ENCODE measurements at regions not wholly inside any gene's neighbourhood (a gene's known extent, or its start where the extent isn't known, plus 50 kb on each side); places are given as distances from the start of the nearest gene placed in this dataset.

DNA sequence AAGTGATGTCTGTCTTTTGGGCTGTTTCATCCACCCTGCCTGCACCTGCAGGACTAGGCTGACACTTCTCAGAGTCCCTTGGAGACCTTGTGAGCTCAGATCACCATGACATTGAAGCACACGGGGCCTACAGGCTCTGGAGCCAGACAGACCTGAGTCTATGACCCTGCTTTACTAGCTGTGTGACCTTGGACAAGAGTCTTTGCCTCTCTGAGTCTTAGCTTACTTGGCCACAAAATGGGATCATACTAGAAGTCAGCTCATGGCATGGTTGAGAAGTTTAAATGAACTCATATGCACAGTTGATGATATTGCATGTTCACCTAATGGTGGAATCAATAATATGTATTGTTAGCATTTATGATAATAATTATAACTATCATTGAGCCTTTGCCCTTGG, 102.9 kb upstream of the SMAD3 start:
- TF ChIP-seq EP300 (IDR thresholded peaks at IDR 0.05), result no peak
- TF ChIP-seq POLR2AphosphoS5 (IDR thresholded peaks at IDR 0.05), result no peak

Data from upper lobe of left lung (tissue), 4 donors.